ENCODE measurements at regions not wholly inside any gene's neighbourhood (a gene's known extent, or its start where the extent isn't known, plus 50 kb on each side); places are given as distances from the start of the nearest gene placed in this dataset.

DNA sequence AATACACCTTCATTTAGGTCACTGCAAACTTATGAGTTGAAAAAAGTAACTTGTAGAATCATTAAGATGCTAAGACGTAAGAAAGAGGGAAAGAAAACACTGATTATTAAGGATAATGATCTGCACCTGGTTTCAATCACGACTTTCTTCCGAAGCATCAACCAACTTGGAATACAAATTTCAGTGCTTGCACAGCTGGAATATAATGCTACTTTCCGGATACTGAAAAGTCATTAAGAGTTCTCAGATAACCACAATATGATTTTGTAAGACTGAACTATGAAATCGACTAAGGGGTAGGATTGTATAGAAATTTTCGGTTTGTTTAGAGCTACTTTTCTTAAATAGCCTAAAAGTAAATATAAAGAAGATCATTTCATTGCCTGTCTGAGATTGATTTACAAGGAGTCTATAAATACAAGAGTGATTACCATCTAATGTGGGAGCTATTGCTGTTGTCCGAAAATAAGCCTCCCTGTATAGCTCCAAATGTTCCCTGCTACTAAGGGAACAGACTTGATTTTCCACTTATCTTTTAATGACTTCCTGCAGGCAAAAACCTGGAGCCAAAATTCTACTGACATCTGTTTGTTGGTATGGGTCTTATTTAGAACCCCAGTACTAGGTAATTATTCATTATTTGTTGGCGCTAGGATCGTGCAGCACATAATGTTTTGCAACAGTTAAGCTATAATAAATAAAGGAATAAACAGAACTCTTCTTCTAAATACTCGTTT is 673.3 kb downstream of the KCNT2 start:
- DNase-seq (ENCODE audit: low spot score), result no peak

DNA sequence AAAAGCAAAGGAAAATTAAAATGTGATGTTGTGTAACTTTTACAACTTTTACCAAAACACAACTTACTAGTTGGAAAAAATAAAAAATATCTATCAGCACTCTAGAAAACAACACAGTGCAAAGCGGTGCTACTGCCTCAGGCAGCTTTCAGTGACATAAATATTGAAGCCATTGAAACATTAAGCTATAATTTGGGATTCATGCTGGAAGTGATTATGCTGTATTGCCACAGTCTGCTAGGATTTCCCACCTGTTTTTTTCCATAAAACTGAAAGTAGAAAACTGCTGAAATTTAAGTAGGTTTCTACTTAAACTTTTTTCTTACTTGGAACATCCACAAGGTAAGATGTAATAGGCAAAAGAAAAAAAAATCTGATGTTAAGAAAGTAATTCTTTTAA is 674.4 kb downstream of the KCNT2 start:
- DNase-seq (ENCODE audit: low spot score), result no peak

DNA sequence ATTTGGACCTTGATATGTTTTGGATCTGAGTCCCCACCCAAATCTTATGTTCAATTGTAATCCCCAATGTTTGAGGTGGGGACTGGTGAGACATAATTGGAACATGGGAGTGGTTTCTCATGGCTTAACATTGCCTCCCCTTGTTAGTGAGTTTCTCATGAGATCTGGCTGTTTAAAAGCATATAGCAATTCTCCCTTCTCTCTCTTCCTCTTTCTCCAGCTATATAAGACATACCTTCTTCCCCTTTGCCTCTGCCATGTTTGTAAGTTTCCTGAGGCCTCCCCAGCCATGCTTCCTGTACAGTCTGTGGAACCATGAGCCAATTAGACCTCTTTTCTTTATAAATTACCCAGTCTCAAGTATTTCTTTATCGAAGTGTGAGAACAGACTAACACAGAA is 692.4 kb downstream of the KCNT2 start:
- DNase-seq (ENCODE audit: low spot score), result no peak

DNA sequence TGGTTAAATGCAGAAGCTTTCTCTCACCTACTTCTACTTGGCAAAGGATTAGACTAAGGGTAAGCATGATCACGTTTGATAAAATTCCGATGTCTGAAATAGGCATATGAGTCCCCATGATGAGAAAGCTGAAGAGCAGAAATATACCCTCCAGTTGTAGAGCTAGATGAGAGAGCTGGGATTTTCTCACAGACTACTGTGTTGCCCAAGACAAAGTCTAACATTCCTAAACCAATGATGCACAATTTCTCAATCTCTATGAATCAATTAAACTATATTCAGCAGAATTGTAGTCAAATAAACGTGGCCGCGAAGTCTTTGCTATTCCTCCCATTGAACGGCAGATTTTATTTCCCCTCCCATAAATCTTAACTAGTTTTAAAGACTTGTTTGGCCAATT is 699.2 kb downstream of the KCNT2 start:
- DNase-seq (ENCODE audit: low spot score), result no peak

DNA sequence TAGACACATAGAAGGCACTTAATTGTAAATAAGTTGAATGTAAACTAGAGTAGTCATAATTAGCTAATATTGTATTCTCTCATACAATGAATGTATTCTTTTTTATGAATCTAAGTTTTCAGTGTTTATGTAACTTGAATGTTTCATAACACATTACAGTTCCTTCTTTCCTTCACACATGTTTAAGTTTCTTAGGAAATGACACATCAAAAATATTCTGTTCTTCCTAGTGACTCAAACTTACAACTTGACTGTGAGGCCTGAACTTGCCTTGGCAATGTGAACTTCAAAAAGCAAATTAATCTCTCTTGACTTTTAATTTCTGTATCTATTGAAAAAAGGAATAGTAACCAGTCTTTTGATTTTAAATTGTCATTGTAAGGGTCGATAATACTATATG is 700.1 kb downstream of the KCNT2 start:
- no peak for DNase-seq (ENCODE audit: low spot score)

DNA sequence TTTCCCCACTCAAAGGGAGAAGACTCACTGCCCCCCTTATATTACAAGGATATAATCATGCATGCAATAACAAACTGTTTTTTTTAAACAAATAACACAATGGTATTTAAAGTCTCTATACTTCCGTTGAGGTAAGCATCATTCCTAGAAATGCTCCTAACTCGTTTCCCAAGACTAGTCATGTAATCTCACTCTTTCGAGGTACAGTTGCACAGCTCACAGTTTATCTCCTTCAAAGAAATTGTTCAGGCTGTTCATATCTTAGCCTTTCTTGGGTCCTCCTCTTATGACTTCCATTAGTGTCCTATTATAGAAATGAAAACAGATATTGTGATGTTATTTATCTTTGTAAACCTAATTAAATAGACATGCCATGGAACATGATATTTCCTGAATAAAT is 705.0 kb downstream of the KCNT2 start:
- no peak for DNase-seq (ENCODE audit: low spot score)

DNA sequence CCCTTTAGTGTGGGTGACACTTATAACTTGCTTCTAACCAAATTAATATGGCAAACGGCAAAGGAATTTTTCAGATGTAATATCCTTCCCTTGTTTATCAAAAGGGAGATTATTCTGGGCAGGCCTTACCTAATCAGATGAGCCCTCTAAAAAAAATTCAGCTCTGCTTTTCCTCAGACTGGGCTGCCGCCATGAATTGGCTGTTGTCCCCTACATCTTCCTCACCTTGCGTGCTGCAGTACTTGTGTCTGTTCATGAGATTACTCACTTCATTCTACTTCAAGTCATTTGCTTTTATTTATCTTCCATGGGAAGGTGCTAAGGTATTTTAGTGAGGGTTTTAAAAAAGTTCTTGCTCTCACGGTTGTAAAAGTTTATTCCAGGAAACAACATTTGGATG is 705.5 kb downstream of the KCNT2 start:
- no peak for DNase-seq (ENCODE audit: low spot score)

DNA sequence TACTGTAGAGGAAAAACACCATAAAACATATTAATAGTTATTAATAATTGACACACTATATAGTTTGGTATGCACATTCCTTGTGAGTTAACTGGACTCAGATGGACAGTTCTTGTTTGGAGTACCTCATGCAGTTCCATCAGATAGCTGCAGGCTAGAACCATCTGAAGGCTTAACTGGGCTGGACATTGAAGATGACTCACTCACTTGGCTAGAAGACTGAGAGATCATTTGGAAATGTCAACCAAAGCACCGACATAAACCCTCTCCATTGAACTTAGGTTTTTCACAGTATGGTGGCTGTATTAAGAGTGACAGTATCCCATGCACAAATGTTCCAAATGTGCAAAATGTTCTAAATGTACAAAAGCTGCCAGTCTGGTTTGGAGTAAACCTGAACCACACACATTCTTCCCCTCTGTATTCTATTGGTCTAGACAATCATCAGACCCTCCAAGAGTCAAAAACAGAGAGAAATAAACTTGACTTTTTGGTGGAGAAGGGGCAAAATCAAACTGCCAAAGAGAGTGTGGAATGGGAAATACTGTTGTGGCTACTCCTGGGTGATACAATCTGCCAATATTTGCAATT is 708.4 kb downstream of the KCNT2 start:
- DNase-seq (ENCODE audit: low spot score), result no peak

DNA sequence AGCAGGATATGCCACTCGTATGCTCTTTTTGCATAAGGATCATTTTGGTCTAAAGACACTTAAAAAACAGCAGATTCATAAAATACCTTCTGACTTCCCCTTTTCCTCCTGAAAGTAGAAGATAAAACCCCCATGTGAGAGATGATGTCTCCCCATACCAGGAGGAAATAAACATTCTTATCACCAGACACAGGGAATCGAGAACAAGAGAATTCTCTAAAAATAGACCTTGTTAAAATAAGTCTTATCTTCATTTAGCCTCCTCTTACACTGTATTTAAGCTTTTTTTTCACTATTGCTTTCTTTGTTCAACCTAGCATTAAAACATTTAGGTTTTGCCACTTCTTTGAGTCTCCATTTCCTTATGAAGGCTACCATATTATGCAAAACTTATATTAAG is 709.3 kb downstream of the KCNT2 start:
- DNase-seq (ENCODE audit: low spot score), result no peak

DNA sequence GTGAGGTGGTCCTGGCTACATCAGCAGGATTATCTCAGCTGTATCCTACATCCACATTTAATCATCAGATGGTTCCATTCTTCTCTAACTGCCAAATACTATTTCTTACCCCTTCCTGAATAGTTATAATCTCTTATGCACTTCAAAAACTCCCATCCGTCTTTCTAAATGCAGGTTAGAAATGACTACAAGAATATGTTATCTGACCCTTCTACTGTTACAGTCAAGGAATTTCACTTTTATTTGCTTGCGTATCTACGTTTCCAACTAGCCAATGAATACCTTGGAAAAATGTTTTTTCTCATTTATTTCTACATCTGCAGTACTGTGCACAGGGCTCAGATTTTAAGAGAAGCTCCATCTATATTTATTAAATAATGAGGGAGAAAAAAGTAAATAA is 709.9 kb downstream of the KCNT2 start:
- no peak for DNase-seq (ENCODE audit: low spot score)

DNA sequence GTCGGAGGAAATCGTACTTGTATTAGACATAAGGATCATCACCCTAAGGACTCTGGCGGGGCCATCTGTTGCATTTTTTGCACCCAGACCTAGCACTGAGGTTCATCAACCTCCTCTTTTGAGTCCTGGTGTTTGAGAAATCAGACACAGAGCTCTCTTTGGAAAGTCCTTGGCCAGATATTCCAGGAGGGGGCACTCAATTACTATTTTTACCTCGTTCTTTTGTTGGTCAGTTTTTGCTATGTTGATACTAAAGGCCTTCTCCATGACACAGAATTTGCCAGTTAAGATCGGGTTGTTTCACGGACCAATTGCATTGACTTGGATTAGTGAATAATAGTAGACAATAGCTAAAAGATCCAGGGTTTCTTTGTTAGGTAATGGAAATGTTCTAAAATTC is 711.2 kb downstream of the KCNT2 start:
- no peak for DNase-seq (ENCODE audit: low spot score)

DNA sequence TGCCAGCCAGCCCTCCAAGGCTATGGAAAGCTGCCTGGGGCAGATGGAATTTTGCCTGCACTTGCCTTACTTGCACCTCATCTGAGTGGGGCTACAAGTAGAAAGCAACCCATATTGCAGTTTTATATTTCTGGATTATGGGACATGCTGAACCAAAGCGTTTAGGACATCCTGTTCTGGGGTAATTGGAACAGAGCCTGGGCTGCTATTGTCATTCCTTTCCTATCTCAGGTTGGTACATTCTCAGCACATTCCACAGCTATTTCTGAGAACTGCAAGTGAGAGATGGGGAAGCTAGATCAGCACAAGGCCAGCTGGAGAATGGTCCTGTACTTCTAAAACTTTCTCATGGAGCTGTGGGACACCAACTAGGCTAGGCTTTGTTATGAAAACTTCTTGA is 713.8 kb downstream of the KCNT2 start:
- no peak for DNase-seq (ENCODE audit: low spot score)

DNA sequence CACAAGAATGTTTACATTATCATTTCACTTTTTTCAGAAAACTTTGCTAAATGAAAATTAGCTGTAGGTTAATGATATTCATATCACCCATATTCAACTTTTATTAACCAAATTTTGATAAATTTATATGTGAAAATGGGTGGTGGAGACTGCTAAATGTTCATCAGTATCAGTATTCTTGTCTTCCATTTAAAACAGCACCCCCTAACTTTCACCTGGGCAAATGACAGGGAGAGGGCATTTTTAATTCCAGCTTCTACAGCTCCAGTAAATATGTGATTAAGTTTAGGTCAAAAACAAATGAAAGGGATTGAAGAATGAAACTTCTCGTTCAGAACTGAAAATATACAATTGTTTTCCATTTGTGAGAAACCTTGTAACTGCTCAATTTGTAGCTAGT is 722.2 kb downstream of the KCNT2 start:
- DNase-seq (ENCODE audit: low spot score), result no peak

DNA sequence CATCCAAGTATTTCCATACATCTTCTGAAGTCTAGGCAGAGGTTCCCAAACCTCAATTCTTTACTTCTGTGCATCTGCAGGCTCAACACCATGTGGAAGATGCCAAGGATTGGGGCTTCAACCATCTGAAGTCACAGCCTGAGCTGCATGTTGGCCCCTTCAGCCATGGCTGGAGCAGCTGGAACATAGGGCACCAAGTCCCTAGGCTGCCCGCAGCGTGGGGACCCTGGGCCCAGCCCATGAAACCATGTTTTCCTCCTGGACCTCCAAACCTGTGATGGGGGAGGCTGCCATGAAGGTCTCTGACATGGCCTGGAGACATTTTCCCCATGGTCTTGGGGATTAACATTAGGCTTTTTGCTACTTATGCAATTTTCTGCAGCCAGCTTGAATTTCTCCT is 729.8 kb downstream of the KCNT2 start:
- DNase-seq (ENCODE audit: low spot score), result no peak

DNA sequence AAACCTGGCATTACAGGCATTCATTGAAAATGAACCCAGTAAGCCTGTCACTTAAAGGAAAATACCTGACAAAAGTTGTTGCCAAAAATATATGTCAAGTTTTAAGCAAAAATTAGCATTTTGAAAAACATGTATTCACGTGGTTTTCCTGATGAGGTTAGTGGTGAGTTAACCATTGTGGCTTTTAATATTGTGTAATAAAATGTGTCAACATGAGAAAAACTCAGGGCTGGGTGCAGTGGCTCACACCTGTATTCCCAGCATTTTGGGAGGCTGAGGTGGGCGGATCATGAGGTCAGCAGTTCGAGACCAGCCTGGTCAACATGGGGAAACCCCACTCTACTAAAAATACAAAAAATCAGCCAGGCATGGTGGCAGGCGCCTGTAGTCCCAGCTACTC is 731.4 kb downstream of the KCNT2 start:
- no peak for DNase-seq (ENCODE audit: low spot score)

DNA sequence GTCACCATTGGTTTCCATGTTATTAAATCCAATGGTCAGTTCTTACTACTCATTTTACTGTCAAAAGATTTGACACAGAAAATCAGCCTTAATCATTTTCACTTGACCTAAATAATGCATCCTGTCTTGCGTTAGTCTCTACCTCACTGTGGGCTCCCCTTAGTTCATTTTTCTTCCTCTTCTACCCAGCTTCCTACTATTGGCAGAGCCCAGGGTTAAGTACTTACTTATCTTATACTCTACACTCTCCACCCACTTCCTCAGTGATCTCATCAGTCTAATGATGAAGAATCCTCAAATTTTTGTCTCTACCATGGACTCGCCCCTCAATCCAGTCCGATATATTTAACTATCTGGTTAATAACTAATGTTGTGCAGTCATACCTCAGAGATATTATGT is 735.9 kb downstream of the KCNT2 start:
- DNase-seq (ENCODE audit: low spot score), result no peak

DNA sequence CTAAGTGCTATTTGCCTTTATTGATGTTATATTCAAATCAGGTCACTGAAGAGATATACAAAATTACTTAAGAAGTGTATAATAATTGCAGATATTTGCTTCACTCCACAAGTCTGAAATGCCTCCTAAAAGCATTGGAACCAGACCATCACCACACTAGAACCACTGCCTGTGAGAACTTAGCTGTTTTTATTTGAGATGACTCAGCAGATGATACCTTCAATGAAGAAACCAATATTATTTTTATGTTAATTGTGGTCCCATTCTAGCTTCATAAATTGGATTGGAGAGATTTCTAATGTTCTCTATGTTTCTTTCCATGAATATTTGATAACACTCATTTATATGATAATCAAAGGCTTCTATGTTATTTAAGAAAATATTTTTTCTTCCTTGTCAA is 740.6 kb downstream of the KCNT2 start:
- no peak for DNase-seq (ENCODE audit: low spot score)

DNA sequence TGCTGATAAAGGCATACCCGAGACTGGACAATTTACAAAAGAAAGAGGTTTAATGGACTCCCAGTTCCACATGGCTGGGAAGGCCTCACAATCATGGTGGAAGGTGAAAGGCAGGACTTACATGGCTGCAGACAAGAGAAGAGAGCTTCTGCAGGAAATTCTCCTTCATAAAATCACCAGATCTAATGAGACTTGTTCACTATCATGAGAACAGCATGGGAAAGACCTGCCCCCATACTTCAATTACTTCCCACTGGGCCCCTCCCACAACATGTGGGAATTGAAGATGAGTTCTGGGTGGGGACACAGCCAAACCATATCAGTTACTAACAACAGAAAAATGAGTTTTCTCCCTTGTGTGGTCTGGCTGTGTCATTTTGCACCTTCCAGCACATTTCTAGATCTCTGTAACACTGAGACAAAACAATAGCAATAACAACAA is 741.4 kb downstream of the KCNT2 start:
- DNase-seq (ENCODE audit: low spot score), result no peak

DNA sequence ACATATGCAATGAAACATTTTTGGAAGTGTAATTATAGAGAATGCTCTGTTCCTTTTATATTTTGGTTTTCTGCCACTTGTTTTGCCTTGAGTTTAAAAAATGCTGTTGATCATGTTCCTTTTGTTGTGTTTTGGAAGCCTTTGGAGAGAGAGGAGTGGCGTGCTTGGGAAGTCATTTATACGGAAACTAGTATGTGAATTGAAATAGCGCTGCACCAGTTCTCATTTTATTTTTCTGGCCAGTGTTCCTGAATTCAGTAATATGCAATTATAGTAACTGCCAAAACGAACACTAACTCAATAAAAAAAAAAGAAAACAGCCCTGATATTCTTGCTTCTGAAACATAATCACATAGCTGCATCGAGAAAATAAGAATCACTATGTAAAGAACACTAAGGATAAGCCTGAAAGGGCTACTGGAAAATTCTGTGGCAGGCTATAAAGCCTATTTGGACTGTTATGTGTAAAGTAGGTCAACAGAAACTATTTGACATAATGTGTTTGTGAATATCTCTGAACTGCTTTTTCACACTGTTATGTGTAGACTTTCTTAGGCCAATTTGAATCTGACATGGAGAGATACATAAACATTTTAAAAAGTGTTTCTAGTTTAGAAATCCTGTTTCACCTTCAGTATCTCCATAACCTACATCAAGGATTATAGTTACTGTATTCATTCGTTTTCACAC is 742.0 kb downstream of the KCNT2 start:
- no peak for DNase-seq (ENCODE audit: low spot score)

DNA sequence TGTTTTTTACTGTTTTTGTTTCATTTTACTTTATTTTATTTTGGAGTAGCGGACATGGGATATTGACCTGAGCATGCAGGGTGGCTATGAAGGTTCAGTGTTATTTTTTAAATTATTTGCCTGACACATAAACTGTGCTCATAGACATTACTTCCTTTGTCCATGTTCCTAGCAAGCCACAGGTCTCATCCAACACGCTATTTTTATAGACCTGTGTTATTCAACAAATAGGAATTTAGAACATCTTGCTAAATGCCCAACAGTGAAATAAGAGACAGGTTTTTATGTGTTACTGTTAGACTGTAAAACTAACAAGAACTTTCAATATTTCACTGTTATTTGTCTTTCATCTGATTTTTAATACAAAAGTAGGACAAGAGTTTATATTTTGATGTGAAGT is 756.4 kb downstream of the KCNT2 start:
- no peak for DNase-seq (ENCODE audit: low spot score)

DNA sequence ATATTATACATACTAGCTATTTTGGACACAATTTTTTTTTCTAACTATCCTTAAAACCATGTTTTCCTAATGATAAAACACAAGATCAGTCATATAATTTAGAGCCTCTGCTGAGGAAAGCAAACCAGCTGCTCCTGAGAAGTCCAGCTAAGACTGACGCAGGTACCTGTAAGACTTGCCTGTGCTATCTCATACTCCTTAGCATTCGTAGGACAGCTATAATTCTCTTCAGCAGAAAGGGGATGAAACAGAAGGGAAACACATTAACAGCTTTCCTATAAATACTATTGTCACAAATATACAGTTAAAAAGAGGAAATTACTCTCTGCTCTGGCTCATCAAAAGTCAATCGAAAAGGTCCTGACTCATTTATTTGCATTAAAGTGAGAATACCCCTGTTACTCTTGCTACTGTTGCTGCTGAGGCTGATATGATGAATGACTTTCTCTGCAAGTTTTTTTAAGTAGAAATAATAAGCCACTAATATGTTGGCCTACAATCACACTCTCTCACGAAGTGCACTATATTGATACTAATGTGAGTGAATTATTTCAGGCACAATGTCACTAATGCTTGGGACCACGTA is 757.1 kb downstream of the KCNT2 start:
- no peak for DNase-seq (ENCODE audit: low spot score)

DNA sequence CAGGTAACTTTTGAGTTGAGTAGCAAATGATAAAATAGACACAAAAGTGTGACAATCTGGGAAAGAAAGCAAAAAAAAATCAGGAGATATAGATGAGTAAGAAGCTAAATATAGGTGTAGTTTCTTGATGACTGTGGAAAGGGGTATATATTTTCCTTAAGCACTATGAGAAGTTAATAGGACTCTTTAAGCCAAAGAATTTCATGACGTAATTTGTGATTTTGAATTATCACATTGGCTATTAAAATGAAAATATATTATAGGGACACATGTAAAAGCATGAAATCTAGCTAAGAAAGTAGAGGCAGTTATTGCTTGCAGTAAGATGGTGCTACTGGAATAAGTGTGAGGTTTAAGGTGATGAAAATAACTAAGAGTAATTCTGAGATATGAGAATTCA is 759.1 kb downstream of the KCNT2 start:
- DNase-seq (ENCODE audit: low spot score), result no peak

All from left forelimb (tissue), 1 donor.